Fibroblast of villous mesenchyme (primary cell): ENCODE measurements at regions not wholly inside any gene's neighbourhood (a gene's known extent, or its start where the extent isn't known, plus 50 kb on each side); places are given as distances from the start of the nearest gene placed in this dataset.

Source experiments
- DNase-seq: peaks from one replicate; pipeline ENCODE4 v3.0.0-alpha.2; 2010; ENCODE audit warnings: low read depth
- H3K4me3 ChIP-seq: 2 replicates; pipeline ENCODE4 v1.5.1; 2011; ENCODE audit warnings: low read depth, mild to moderate bottlenecking, low read length
- CTCF ChIP-seq: IDR thresholded peaks from 2 replicates; pipeline ENCODE4 v1.5.1; 2012; ENCODE audit warnings: low read depth, mild to moderate bottlenecking, low read length; ENCODE audit not compliant: insufficient read depth

GRCh38 chr10:35912615-35913569 is 270.8 kb upstream of the FZD8 start:
- peak; percentile 90 for DNase-seq
- TF ChIP-seq CTCF = no peak
- no peak overlapping the region for H3K4me3 ChIP-seq

- no peak for DNase-seq
- no peak for TF ChIP-seq CTCF
- H3K4me3 ChIP-seq = no peak overlapping the region
Measured at GRCh38 chr10:35911954-35912353, 269.9 kb upstream of the FZD8 start.

GRCh38 chr10:35911233-35911632 is 269.1 kb upstream of the FZD8 start:
- no peak for TF ChIP-seq CTCF
- no peak overlapping the region for H3K4me3 ChIP-seq
- no peak for DNase-seq

- peak; percentile 94 for DNase-seq
- H3K4me3 ChIP-seq = no peak overlapping the region
- TF ChIP-seq CTCF = no peak
Measured at GRCh38 chr10:35910234-35910633, 268.1 kb upstream of the FZD8 start.

GRCh38 chr10:35909121-35909720 is 267.1 kb upstream of the FZD8 start:
- H3K4me3 ChIP-seq = no peak overlapping the region
- TF ChIP-seq CTCF = no peak
- no peak for DNase-seq

GRCh38 chr10:35908451-35908850 is 266.4 kb upstream of the FZD8 start:
- DNase-seq = no peak
- TF ChIP-seq CTCF = no peak
- H3K4me3 ChIP-seq = no peak overlapping the region
